SHP77 treated with DMSO at 0.1 percent for 48 hours (cell line): ENCODE measurements at regions not wholly inside any gene's neighbourhood (a gene's known extent, or its start where the extent isn't known, plus 50 kb on each side); places are given as distances from the start of the nearest gene placed in this dataset.
"Not testable (repeated sequence)": the region's sequence is repeated elsewhere in the genome, so short reads cannot be mapped to it uniquely, and the experiment has no call there.

Experiments
- DNase-seq: peaks from one replicate; lab custom pipeline; 2025; lab: John Stamatoyannopoulos, UW

GRCh38 chr4:103307453-103308247 is 109.5 kb upstream of the CENPE start:
- DNase-seq: no peak

GRCh38 chr4:103306870-103307375 is 108.8 kb upstream of the CENPE start:
- DNase-seq: no peak

- no peak for DNase-seq
Measured at GRCh38 chr4:103305355-103305754, 107.2 kb upstream of the CENPE start.

- DNase-seq: no peak
Measured at GRCh38 chr4:103303011-103303410, 104.9 kb upstream of the CENPE start.

- DNase-seq: no peak
Measured at GRCh38 chr4:103292959-103293358, 94.8 kb upstream of the CENPE start.

- DNase-seq: no peak
Measured at GRCh38 chr4:103292373-103292772, 94.2 kb upstream of the CENPE start.

GRCh38 chr4:103289186-103289585 is 91.0 kb upstream of the CENPE start:
- DNase-seq: no peak

- no peak for DNase-seq
Measured at GRCh38 chr4:103272174-103272573, 74.0 kb upstream of the CENPE start.

- DNase-seq: no peak
Measured at GRCh38 chr4:103268746-103269145, 70.6 kb upstream of the CENPE start.

GRCh38 chr4:103264905-103265304 is 66.8 kb upstream of the CENPE start:
- no peak for DNase-seq

GRCh38 chr4:103256068-103256467 is 57.9 kb upstream of the CENPE start:
- not testable (repeated sequence) for DNase-seq
